HepG2 (cell line): ENCODE measurements at regions not wholly inside any gene's neighbourhood (a gene's known extent, or its start where the extent isn't known, plus 50 kb on each side); places are given as distances from the start of the nearest gene placed in this dataset.

ENCODE experiments used
- ATAC-seq: fragments of 200-7000 bp; cut with Tn5 transposase; 3 replicates; pipeline ENCODE4 v1.9.1; 2020; ENCODE audit warnings: mild to moderate bottlenecking, moderate library complexity
- BruUV-seq: library from RNA; stranded (reverse); fragments of 400-500 nt; replicated peaks from 2 replicates; lab custom pipeline; 2021; lab: Mats Ljungman, UMichigan
- CTCF ChIA-PET: fragments of 300-600 bp; formaldehyde crosslinking; extraction: SDS; loops from one replicate; lab custom pipeline; 2021; ENCODE audit warnings: low total read pairs, inconsistent platforms, low intra/inter-chr PET ratio; lab: Yijun Ruan, JAX
- POLR2A ChIA-PET: fragments of 350-600 bp; sonication (Branson Sonifier 250); formaldehyde crosslinking; loops from one replicate; lab custom pipeline; 2020; ENCODE audit warnings: antibody characterized with exemption, inconsistent platforms; lab: Yijun Ruan, JAX
- DNase-seq: peaks from one replicate; pipeline ENCODE4 v3.0.0-alpha.2; 2015; ENCODE audit warnings: low spot score
- FAIRE-seq: peaks from 3 replicates; lab custom pipeline; 2011; peaks lifted over from hg19 to GRCh38; lab: Jason Lieb, UNC
- H2AFZ ChIP-seq: one replicate; pipeline ENCODE4 v1.6.1; 2011; ENCODE audit warnings: low read length, inconsistent platforms
- H3K27ac ChIP-seq: fragments of 300-600 bp; 3 replicates; pipeline ENCODE4 v1.8.0; 2011; ENCODE audit warnings: mixed run types, mild to moderate bottlenecking, mixed read lengths, low read length, inconsistent platforms; ENCODE audit not compliant: insufficient read depth; ENCODE audit errors: extremely low read length
- H3K27me3 ChIP-seq, 2 experiments: fragments of 200-600 bp in 1 of 2; 2 replicates in 1 of 2; 3 replicates in 1 of 2; pipeline versions ENCODE4 v1.6.0 to v1.8.0; 2011; ENCODE audit warnings: low read length in 2 of 2, mild to moderate bottlenecking in 2 of 2, moderate library complexity in 2 of 2, inconsistent platforms in 1 of 2; ENCODE audit not compliant: insufficient read depth in 2 of 2, control insufficient read depth in 1 of 2
- H3K36me3 ChIP-seq, 2 experiments: fragments of 200-600 bp in 1 of 2; replicated peaks in 1 of 2; 2 replicates in 1 of 2; 3 replicates in 1 of 2; pipeline versions ENCODE4 v1.5.1 to v1.8.0; 2011; ENCODE audit warnings: low read length in 2 of 2, inconsistent platforms in 1 of 2; ENCODE audit not compliant: insufficient read depth in 2 of 2, control insufficient read depth in 1 of 2
- H3K4me1 ChIP-seq: 2 replicates; pipeline ENCODE4 v1.5.1; 2012; ENCODE audit warnings: low read length, inconsistent platforms; ENCODE audit not compliant: insufficient read depth
- H3K4me2 ChIP-seq: 2 replicates; pipeline ENCODE4 v1.6.0; 2011; ENCODE audit warnings: low read depth, low read length, inconsistent platforms
- H3K4me3 ChIP-seq, 3 experiments: fragments of 200-600 bp in 1 of 3; sonication (generic), shearing (Covaris generic) in 1 of 3; replicated peaks in 1 of 3; 2 replicates each; pipeline ENCODE4 v1.5.1; 2011 to 2016; ENCODE audit warnings: low read length in 3 of 3, inconsistent platforms in 2 of 3, low read depth in 2 of 3, mild to moderate bottlenecking in 2 of 3, control low read depth in 1 of 3, mixed read lengths in 1 of 3; ENCODE audit not compliant: insufficient read depth in 1 of 3
- H3K79me2 ChIP-seq: one replicate; pipeline ENCODE4 v1.6.1; 2011; ENCODE audit warnings: low read length, inconsistent platforms; ENCODE audit not compliant: insufficient read depth
- H3K9ac ChIP-seq: 2 replicates; pipeline ENCODE4 v1.6.0; 2011; ENCODE audit warnings: mild to moderate bottlenecking, low read depth, low read length, inconsistent platforms; ENCODE audit not compliant: insufficient read depth
- H3K9me3 ChIP-seq: 2 replicates; pipeline ENCODE4 v1.5.1; 2012; ENCODE audit warnings: mild to moderate bottlenecking, low read length
- H4K20me1 ChIP-seq: 2 replicates; pipeline ENCODE4 v1.6.0; 2011; ENCODE audit warnings: inconsistent platforms, mild to moderate bottlenecking, low read length, moderate library complexity; ENCODE audit not compliant: insufficient read depth
- CEBPB ChIP-seq: IDR thresholded peaks from 2 replicates; pipeline ENCODE4 v1.6.1; 2011; ENCODE audit warnings: low read depth, low read length, improper control_type of control experiment, borderline replicate concordance
- FOSL2 ChIP-seq: sonication (generic); formaldehyde crosslinking; IDR thresholded peaks from 2 replicates; pipeline ENCODE4 v1.4.0; 2020; ENCODE audit warnings: missing genetic modification reagents
- FOXM1 ChIP-seq: sonication (generic); formaldehyde crosslinking; IDR thresholded peaks from 2 replicates; pipeline ENCODE4 v1.5.0; 2020; ENCODE audit warnings: missing genetic modification reagents
- NBN ChIP-seq: fragments of 450-650 bp; conservative IDR thresholded peaks from 2 replicates; pipeline ENCODE4 v1.6.1; 2017
- RFX5 ChIP-seq: IDR thresholded peaks from 2 replicates; pipeline ENCODE4 v1.6.1; 2011; ENCODE audit warnings: low read depth, low read length, improper control_type of control experiment
- SATB2 ChIP-seq: sonication (generic); formaldehyde crosslinking; IDR thresholded peaks from 2 replicates; pipeline ENCODE4 v1.5.0; 2020; ENCODE audit warnings: missing genetic modification reagents
- ZBTB20 ChIP-seq: sonication (generic); formaldehyde crosslinking; IDR thresholded peaks from 2 replicates; pipeline ENCODE4 v1.8.1; 2023; ENCODE audit warnings: missing genetic modification reagents, low read depth, mild to moderate bottlenecking, borderline replicate concordance
- ZFY ChIP-seq: sonication (generic); formaldehyde crosslinking; IDR thresholded peaks from 2 replicates; pipeline ENCODE4 v1.4.0; 2020; ENCODE audit warnings: missing genetic modification reagents
- ZNF354B ChIP-seq: sonication (generic); formaldehyde crosslinking; IDR thresholded peaks from 2 replicates; pipeline ENCODE4 v1.8.0; 2022; ENCODE audit warnings: mild to moderate bottlenecking, missing genetic modification reagents
- ZNF558 ChIP-seq: sonication (generic); formaldehyde crosslinking; IDR thresholded peaks from 2 replicates; pipeline ENCODE4 v1.9.0; 2022; ENCODE audit warnings: mild to moderate bottlenecking, missing genetic modification reagents, borderline replicate concordance
- ZNF644 ChIP-seq: IDR thresholded peaks from 2 replicates; pipeline ENCODE4 v1.6.1; 2016; ENCODE audit warnings: low read depth
- WGBS: methylation state at CpG from one replicate; pipeline ENCODE4 v1.1.6; 2017; ENCODE audit warnings: low lambda C conversion rate; 5-methylcytosine and 5-hydroxymethylcytosine counted together
- in situ Hi-C: cut with HindIII; loops from 2 replicates; pipeline ENCODE4 v1.10.0; 2017; ENCODE audit warnings: low pct_unique_long_range_greater_than_20kb; ENCODE audit not compliant: extremely low pct_ligation_motif_present
- intact Hi-C: fragments of 100-400 bp; cut with micrococcal nuclease; formaldehyde crosslinking; loops from one replicate; pipeline ENCODE4 v1.10.0; 2022; ENCODE audit not compliant: unreplicated experiment
- TF ChIP-seq, protein P1 (sequence below): sonication (generic); formaldehyde crosslinking; IDR thresholded peaks from 2 replicates; pipeline ENCODE4 v1.4.0; 2020; ENCODE audit warnings: missing genetic modification reagents
- TF ChIP-seq, protein P2 (sequence below): sonication (generic); formaldehyde crosslinking; IDR thresholded peaks from 2 replicates; pipeline ENCODE4 v1.4.0; 2020; ENCODE audit warnings: missing genetic modification reagents, borderline replicate concordance
- TF ChIP-seq, protein P3 (sequence below): sonication (generic); formaldehyde crosslinking; IDR thresholded peaks from 2 replicates; pipeline ENCODE4 v1.4.0; 2020; ENCODE audit warnings: mild to moderate bottlenecking, missing genetic modification reagents
- TF ChIP-seq, protein P4 (sequence below): sonication (generic); formaldehyde crosslinking; IDR thresholded peaks from 2 replicates; pipeline ENCODE4 v1.4.0; 2020; ENCODE audit warnings: missing genetic modification reagents, borderline replicate concordance

DNA sequence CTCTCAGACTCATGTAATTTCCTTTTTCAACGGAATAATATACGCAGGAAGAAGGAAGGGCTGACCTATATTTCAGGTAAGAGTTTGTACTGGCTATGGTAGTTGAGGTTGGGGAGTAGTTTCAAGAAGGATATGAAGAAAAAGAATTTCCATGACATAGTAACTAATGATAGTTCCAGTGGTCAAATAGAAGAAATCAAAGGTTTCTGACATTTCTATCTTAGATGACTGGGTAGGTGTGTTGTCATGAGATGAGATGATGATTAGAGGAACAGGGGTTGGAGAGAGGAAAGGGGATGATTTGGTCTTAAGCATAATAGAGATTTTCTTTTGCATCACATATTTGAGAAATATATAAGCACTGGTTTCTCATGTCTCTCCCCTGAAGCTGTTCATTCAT lies 166.0 kb downstream of the SPATA31D1 start:
- Histone ChIP-seq H3K9ac (no peak overlapping the region), H3K4me2 (no peak overlapping the region), H3K36me3 (no peaks in the 10 kb centered on the region), H3K9me3 (no peaks in the 10 kb centered on the region), H3K79me2 (no peaks in the 10 kb centered on the region), H4K20me1 (no peaks in the 10 kb centered on the region), H3K27me3 (no peaks in the 10 kb centered on the region), H3K4me3 (no peak overlapping the region), H3K27ac (no peak overlapping the region), H3K4me1 (no peaks in the 10 kb centered on the region), H2AFZ (no peak overlapping the region)
- no peak for TF ChIP-seq FOXM1
- TF ChIP-seq ZNF354B (CRISPR knock-in tag), result no peak
- no peak for TF ChIP-seq ZFY (CRISPR knock-in tag)
- TF ChIP-seq CEBPB, result no peak
- no peak for TF ChIP-seq ZBTB20
- TF ChIP-seq FOSL2, result no peak
- TF ChIP-seq, protein P1, sequence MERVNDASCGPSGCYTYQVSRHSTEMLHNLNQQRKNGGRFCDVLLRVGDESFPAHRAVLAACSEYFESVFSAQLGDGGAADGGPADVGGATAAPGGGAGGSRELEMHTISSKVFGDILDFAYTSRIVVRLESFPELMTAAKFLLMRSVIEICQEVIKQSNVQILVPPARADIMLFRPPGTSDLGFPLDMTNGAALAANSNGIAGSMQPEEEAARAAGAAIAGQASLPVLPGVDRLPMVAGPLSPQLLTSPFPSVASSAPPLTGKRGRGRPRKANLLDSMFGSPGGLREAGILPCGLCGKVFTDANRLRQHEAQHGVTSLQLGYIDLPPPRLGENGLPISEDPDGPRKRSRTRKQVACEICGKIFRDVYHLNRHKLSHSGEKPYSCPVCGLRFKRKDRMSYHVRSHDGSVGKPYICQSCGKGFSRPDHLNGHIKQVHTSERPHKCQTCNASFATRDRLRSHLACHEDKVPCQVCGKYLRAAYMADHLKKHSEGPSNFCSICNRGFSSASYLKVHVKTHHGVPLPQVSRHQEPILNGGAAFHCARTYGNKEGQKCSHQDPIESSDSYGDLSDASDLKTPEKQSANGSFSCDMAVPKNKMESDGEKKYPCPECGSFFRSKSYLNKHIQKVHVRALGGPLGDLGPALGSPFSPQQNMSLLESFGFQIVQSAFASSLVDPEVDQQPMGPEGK (CRISPR knock-in tag), result no peak
- TF ChIP-seq, protein P2, sequence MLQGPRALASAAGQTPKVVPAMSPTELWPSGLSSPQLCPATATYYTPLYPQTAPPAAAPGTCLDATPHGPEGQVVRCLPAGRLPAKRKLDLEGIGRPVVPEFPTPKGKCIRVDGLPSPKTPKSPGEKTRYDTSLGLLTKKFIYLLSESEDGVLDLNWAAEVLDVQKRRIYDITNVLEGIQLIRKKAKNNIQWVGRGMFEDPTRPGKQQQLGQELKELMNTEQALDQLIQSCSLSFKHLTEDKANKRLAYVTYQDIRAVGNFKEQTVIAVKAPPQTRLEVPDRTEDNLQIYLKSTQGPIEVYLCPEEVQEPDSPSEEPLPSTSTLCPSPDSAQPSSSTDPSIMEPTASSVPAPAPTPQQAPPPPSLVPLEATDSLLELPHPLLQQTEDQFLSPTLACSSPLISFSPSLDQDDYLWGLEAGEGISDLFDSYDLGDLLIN (CRISPR knock-in tag), result no peak
- no peak for TF ChIP-seq SATB2 (CRISPR knock-in tag)
- TF ChIP-seq, protein P3, sequence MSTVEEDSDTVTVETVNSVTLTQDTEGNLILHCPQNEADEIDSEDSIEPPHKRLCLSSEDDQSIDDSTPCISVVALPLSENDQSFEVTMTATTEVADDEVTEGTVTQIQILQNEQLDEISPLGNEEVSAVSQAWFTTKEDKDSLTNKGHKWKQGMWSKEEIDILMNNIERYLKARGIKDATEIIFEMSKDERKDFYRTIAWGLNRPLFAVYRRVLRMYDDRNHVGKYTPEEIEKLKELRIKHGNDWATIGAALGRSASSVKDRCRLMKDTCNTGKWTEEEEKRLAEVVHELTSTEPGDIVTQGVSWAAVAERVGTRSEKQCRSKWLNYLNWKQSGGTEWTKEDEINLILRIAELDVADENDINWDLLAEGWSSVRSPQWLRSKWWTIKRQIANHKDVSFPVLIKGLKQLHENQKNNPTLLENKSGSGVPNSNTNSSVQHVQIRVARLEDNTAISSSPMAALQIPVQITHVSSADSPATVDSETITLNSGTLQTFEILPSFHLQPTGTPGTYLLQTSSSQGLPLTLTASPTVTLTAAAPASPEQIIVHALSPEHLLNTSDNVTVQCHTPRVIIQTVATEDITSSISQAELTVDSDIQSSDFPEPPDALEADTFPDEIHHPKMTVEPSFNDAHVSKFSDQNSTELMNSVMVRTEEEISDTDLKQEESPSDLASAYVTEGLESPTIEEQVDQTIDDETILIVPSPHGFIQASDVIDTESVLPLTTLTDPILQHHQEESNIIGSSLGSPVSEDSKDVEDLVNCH (CRISPR knock-in tag), result no peak
- no peak for TF ChIP-seq ZNF558
- TF ChIP-seq ZNF644 (CRISPR knock-in tag), result no peak
- TF ChIP-seq, protein P4, sequence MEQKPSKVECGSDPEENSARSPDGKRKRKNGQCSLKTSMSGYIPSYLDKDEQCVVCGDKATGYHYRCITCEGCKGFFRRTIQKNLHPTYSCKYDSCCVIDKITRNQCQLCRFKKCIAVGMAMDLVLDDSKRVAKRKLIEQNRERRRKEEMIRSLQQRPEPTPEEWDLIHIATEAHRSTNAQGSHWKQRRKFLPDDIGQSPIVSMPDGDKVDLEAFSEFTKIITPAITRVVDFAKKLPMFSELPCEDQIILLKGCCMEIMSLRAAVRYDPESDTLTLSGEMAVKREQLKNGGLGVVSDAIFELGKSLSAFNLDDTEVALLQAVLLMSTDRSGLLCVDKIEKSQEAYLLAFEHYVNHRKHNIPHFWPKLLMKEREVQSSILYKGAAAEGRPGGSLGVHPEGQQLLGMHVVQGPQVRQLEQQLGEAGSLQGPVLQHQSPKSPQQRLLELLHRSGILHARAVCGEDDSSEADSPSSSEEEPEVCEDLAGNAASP (CRISPR knock-in tag), result no peak
- TF ChIP-seq NBN, result no peak
- no peak for TF ChIP-seq RFX5
- intact Hi-C loops (no loop called here), in situ Hi-C loops (no loop called here)
- POLR2A ChIA-PET, result no interaction called here
- no peak for ATAC-seq
- no peak for FAIRE-seq
- DNase-seq, result no peak
- WGBS, result 15% methylated on average over 2 of the region's 2 CpGs
- CTCF ChIA-PET, result no interaction called here
- BruUV-seq, result no TSS peak
